ENCODE measurements at regions not wholly inside any gene's neighbourhood (a gene's known extent, or its start where the extent isn't known, plus 50 kb on each side); places are given as distances from the start of the nearest gene placed in this dataset.
"Not testable (repeated sequence)": the region's sequence is repeated elsewhere in the genome, so short reads cannot be mapped to it uniquely, and the experiment has no call there.

DNA sequence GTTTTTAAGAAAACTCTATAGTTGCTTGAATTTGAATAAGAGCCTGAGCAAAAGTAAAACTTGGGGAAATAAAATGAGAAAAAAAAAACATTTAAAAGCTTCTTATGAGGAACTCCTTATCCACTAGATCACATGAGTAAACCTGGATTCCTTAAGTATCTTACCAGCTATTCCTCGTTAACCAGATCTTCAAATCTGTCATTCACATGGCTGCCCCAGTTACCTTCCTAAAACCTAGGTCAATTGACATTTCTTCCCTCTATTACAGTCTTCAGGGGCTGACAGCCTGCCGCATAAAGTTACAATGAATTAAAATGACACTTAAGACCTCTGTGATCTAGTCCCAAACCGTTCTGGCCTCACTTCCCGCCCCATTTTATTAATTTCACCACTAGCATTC is 583.6 kb downstream of the NR2F2 start:
- DNase-seq (ENCODE audit: low read depth): no peak

DNA sequence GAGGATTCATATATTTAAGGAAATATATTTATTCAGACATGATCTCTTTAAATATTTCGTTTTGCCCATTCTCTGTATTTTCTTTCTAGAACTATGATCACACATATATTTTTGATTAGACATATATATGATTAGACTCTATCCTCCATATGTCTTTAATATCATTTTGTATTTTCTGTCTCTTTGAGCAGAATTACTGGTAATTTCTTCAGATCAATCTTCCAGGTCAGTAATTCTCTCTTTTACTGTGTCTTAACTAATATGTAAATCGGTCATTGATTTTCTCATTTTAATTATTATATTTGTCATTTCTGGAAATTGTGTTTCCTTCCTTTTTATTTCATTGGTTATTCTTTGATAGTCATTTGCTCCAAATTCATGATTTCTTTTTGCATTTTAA is 586.2 kb downstream of the NR2F2 start:
- no peak for DNase-seq (ENCODE audit: low read depth)

DNA sequence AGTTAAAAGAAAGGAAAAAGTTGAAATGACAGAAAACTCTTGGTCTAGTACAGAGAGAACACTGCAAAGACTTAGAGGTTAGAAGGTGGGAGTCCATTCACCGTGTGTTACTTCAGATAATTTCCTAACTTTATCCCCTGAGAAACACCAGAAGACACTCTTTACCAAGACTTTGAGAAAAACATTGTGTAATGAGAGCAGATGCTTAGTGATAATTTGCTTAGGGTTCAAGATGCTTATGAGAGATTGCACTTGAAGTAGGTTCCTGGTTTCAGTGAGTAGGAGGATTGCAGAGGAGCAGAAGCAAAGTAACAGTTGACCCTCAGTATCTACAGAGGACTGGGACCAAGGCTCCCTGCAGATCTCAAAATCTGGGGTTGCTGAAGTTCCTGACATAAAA is 594.1 kb downstream of the NR2F2 start:
- DNase-seq (ENCODE audit: low read depth): no peak

DNA sequence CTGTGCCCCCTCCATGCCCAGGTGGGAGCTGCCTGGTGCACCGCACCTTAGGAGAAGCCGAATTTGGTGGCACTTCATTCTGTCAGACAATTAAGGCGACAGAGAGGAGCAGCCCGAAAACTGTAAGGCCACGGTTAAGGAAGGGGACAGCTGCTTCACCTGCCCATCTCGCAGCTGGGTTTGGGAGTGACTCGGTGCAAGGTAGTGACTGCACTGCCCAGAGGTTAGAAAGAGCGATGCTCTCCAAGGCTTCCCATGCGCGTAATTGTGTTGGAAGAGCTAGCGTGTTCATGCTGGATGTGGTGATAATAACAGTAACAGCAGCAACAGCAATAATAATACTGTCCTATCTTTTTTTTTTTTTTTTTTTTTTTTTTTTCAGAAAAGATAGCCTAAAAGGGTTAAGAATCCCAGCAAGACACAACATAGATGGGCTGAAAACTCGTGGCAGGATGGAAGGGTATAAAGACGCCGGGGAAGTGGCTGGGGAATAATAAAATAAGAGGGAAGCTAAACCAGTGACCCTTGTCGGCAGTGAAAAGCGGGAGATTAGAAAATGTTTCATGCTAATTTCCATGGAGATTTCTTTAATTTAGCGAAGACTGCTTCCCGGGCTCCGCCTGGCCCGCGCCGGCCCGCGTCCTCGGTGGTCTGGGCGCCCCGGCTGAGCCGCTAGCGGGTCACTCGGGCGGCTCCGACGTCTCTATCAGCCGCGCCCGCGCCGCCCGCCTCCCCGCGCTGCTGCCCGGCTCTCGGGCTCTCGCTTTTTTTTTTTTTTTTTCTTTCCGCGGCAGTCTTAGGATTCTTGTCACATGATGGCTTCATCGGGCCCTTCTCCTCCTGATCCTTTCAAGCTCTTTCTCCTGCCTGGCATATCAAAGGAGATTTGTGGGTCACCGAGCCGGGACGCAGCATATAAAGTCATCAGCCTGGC is 617.1 kb downstream of the NR2F2 start:
- DNase-seq (ENCODE audit: low read depth): no peak

DNA sequence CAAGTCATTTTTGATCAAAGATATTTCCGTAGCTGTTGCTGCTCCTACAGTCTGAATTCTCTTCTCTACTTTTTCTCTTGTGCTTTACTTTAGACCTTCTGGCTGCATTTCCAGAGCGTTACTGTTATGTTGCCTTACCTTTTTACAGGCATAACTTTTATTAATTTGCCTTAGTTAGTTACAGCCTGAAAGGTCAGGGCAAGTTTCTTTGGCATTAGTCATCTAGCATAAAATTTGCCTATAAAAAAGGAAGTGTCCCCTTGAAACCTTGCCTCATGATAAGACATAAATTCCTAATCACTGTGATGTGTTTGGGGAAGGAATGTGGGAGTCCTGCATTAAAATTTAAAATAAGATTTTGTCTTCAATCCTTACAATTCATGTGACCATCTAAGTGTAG is 618.5 kb downstream of the NR2F2 start:
- no peak for DNase-seq (ENCODE audit: low read depth)

DNA sequence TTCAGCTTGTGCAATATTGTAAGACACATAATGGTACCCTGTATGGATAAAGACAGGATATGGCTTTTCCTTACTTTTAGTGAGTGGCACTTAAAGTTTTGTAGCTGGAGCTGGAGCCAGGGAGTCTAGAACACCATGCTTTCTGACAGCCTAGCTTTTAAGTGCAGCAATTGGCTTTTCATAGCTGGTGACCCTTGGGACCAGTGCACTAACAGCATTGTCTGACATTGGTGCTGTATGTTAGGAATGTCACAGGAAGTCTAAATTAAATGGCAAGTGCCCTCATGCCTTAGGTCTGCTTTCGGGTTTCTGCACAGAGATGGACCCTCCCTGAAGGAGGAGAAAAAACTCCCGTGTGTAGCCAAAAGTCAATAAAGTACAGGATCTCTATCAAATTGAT is 628.2 kb downstream of the NR2F2 start:
- no peak for DNase-seq (ENCODE audit: low read depth)

DNA sequence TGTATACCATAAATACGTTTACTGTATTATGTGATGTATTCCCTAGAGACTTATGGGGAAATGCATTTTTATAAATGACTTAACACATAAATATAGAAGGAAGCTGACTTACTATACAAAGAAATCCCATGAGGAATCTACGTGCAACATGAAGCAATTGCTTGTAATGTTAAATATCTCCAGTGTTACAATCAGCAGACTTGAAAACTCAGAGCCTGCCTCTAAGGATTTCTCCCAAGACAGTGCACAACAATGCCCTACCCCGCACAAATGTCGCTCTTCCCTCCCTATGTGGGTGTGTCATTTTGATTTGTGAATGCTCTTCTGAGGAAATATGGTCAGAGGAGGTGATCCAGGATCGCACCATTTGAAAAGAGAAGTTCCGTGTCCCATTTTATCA is 629.0 kb downstream of the NR2F2 start:
- DNase-seq (ENCODE audit: low read depth): no peak

DNA sequence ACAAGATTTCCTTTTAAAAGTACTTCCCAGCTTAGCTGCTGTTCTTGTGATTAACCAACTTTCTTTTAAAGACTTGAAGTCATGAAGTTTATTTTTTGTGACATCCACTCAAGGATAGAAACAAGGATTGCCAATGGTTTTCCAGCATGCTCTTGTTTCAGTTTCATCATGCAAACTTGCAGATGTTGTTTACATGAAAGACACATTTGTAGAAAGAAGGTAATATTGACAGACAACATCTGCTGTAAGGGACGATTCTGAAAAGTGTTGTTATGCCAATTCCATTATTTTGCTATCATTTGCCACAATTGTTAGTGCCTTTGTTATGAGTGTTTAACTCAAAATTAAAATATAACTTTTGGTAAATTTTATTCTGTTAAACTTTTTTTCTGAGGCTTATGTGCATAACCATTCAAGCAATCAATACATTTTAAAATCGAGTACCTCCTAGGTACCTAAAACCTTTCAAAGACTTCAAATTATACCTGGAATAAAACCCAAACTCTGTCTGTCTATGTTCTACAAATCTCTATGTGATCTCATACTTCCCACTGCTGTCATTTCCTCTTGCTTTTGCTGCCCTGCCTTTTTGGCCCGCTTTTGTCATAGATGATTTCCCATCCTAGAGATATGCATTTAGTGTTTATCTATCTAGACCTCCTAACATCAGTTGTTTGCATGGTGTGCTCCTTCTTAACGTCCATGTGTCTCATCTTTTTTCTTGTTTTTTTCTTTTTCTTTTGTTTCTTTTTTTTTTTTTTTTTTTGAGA is 630.4 kb downstream of the NR2F2 start:
- DNase-seq (ENCODE audit: low read depth): no peak

DNA sequence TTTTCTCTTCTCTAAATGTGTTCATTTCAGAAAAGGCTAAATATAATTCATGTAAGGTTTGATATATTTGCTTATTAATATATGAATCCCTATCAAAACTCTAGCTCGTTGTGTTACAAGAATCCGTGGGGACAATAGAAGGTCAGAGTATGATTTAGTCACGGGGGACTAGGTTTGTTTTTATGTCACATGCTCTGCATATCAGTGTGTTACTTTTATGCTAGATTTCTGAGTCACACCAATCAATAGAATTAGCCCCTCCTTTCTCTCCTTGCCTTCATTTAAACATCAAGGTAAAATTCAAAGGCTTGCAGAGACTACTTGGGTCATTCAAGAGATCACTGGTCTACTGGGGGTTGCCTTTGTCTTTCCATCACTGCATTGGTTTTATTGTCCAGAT is 636.1 kb downstream of the NR2F2 start:
- DNase-seq (ENCODE audit: low read depth): no peak

DNA sequence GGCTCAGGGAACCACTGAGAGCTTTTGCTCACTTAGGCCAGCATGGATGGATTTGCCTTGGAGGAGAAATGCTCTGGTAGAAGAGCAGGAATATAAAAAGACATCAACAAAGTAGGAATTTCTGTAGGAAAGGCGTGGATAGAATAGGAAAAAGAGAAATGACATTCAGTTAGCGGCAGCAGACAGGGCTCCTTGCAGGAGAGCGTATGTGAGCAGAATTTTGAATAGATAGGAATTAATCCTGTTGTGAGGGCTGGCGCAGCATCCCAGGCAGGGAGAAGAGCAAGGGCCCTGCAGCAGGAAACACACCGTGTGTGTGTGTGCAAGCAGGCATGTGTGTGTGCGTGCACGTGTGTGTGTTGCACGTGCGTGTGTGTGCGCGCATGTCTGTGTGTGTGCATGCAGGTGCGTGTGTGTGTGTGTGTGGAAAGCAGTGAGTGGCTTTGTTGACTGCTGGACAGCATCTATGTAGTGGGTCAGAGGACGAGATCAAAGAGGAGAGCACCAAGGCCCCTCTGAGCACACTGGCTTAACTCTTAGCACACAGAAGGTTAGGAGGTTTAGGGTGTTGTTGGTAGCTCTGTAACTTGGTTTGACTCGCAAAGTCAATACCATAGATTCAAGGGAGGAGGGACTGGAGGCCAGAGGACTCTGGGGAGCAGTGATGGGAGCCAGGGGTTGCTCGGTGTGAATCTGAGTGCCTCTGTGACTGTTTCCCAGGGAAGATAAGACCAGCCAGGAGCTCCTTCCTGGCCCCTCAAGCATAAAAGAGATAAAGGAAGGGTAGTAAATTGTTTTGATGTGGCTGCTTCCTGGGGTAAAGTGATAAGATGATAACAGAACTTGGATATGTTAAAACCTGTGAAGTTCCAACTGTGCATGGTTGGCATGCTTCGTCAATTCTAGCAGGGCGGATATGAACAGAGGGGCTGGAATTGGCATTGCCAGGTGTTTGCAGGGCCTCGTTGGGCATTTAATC is 639.5 kb downstream of the NR2F2 start:
- no peak for DNase-seq (ENCODE audit: low read depth)

DNA sequence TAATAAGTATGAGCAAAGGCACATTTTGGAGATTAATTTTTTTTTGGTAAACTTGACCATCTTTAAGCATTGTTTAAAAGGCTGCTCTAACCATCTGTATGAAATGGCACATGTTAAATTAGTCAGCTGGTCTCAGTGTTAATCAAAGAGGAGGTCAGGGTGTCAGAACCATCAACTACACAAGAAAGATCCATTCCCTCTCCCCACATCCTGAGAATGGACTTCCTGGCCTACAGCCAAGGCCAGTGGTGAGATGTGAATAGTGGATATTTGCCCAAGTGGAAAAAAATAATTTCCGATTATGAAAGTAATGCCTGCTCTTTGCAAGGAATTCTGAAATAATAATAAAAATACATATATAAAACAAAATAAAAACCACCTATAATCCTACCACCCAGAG is 641.7 kb downstream of the NR2F2 start:
- no peak for DNase-seq (ENCODE audit: low read depth)

DNA sequence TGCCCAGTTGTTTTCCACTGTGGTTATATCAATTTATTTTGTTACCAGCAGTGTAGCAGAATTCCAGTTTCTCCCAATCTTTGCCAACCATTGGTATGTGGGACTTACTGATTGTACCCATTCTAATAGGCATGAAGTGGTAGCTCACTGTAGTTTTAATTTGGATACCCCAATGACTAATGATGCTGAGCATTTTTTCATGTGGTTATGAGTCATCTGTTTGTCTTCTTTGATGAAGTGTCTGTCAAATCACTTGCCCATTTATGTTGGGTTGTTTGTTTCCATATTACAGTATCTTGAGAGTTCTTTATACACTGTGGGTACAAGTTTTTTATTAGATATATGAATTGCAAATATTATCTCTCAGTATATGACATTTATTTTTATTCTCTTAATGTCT is 644.3 kb downstream of the NR2F2 start:
- DNase-seq (ENCODE audit: low read depth): no peak

DNA sequence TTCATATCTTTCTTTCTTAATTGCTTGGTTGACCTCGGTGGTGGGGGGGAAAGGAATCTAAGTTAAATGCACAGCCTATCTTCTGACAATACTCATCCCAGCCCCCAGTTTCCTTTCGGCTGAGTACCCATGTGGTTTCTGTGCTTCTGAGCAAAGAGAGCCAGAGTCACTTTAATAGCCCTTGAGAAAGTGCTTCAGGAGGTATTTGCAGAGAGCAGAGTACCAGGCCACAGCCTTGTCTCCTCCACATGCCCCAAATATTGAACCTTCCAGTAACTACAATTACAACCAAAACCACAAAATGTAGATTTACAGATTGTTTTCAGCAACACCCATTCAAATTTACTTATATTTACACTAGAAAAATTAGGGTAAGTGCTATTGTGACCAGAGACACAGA is 647.4 kb downstream of the NR2F2 start:
- no peak for DNase-seq (ENCODE audit: low read depth)

DNA sequence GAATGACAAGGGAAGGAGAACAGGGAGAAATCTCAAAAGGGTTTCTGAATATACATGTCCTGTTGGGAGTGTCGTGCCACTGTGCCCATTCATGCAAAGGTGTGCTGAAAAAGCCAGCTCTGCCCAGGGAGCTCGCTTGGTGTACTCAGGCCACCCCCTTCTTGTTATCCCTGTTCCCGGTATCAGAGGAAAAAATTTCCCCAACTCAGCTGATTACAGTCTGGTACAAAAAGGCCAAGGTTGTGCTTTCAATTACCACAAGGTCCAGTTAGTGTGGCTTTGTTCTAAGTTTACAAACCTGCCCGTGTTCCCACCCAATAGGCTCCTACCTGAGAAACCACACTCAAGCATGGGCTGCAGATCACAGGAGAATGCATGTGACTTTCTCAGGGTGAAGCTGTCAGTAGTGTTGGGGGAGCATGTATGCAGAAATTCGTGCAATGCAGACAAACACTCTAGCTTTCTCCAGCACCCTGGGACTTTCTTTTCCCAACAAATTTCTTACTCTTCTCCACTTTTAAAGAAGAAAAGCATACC is 648.5 kb downstream of the NR2F2 start:
- no peak for DNase-seq (ENCODE audit: low read depth)

DNA sequence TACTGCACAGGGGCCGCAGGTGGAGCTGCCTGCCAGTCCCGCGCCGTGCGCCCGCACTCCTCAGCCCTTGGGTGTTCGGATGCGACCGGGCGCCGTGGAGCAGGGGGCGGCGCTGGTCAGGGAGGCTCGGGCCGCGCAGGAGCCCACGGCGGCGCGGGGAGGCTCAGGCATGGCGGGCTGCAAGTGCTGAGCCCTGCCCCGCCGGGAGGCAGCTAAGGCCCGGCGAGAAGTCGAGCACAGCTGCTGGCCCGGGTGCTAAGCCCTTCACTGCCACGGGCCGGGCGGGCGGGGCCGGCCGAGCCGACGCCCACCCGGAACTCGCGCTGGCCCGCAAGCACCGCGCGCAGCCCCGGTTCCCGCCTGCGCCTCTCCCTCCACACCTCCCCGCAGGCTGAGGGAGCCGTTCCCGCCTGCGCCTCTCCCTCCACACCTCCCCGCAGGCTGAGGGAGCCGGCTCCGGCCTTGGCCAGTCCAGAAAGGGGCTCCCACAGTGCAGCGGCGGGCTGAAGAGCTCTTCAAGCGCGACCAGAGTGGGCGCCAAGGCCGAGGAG is 653.7 kb downstream of the NR2F2 start:
- DNase-seq (ENCODE audit: low read depth): not testable (repeated sequence)

DNA sequence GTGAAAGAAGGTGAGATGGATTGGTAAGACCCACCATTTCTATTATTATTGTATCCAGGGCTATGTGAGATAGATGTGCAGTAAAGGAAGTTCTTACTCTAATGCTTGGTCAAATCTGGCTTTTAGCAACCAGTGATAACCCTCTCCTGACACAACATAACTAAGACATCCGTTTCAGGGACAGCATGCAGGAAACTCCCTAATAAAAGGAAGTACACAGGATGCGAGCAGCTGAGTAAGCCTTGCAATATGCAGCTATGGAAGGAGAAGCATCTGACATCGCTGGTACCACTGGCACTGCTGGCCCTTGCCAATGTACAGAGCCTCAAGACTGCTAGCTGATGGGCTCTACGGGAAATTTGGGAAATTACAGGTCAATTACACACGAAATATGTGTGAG is 662.3 kb downstream of the NR2F2 start:
- no peak for DNase-seq (ENCODE audit: low read depth)

DNA sequence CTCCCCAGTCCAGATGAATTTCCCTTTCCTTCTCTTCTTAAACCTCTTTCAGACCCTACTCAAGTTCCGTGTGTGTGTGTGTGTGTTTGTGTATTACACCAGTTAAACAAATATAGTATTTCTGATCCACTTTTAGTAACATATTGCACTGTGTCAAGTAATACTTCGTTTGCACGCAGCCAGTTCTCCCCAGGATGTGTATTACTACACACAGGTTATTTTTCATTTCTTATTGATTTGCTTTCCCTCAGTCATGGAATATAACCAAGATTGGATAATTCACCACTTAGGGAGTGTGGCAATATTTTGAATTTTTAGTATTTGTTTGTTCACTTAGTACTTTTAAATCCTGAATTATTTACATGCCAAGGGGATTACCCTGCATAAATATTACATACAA is 667.0 kb downstream of the NR2F2 start:
- no peak for DNase-seq (ENCODE audit: low read depth)

DNA sequence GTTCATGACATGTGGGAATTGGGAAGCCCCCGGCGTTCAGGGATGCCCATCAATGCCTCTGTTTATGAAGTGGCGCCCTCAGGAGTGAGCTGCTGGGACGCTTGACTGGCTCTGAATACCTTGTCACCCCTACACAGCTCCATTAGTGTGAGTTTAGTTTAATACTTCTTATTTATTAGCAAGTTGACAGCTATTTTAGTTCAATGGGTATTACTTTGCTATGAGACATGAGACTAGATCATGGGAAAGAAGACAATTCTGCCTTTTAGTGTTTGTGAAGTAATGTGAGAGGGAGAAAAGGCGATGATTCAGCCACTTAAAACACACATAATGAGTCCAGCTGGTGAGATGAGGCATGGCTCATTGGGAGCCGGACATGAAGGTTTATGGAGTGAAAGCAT is 678.5 kb downstream of the NR2F2 start:
- DNase-seq (ENCODE audit: low read depth): no peak

DNA sequence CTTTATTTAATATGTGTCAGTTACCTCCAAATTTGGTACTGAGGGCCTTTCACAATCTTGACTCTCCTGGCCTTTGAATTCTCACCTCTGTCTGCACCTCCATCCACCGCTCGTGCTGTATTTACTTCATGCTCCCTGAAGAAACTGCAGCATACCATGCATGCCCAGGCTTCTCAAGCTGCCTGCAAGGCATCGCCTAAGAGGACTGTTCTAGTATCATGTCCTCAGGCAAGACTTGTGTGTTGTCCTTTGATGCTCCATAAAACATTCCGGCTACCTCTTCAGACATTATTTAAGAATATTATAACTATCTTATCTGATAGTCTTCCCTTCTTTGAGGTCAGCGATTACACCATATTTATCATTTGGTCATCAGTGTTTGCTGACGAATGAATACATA is 682.5 kb downstream of the NR2F2 start:
- no peak for DNase-seq (ENCODE audit: low read depth)

DNA sequence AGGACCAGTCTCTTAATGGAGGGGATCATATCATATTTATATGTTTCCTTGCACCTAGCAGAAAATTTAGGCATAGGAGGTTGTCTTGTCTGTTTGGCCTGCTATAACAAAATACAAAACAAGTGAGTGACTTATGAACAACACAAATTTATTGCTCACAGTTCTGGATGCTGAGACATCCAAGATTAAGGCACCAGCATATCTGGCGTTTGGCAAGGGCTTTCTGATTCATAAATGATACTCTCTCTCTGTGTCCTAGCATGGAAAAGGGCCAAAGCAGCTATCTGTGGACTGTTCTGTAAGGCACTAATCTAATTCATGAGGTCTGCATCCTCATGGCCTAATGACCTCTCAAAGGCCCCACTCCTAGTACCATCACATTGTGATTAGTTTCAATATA is 683.0 kb downstream of the NR2F2 start:
- DNase-seq (ENCODE audit: low read depth): no peak

DNA sequence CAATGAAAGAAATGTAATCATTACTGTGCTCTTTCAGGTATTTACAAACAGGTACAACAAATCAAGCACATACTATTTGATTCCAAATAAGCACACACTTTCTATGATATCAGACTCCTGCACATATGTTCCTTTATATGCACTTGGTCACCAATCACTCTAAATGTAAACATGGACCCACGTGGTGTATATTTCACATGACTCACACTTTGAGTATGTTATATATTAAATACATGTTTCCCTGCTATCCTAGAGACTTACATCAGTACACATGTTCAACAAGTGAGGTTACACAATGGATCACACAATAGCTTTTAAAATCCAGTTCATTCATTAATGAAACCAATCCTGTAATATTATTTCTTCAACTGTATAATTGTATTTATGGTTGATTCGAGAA is 683.5 kb downstream of the NR2F2 start:
- no peak for DNase-seq (ENCODE audit: low read depth)

DNA sequence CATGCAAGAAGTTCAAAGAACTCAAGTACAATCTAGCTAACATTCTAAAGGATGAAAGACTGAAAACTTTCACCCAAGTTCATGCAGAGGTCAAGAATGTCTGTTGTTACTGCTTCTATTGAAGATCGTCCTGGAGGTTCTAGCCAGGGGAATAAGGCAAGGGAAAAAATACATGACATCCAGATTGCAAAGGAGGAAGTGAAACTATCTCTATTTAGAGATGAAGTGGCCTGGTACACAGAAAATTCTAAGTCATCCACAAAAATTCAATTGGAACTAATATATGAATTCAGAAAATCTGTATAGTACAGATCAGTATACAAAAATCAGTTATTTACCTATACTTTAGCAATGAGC is 693.0 kb downstream of the NR2F2 start:
- no peak for DNase-seq (ENCODE audit: low read depth)
